Liver (tissue), 2 donors: ENCODE measurements at regions not wholly inside any gene's neighbourhood (a gene's known extent, or its start where the extent isn't known, plus 50 kb on each side); places are given as distances from the start of the nearest gene placed in this dataset.

ENCODE experiments used
- TF ChIP-seq, protein P1 (sequence below): fragments of 150-350 bp; IDR thresholded peaks from 2 replicates; pipeline ENCODE4 v1.5.1; 2017; ENCODE audit warnings: improper control_type of control experiment, low read depth, low read length; ENCODE audit not compliant: missing input control
- TF ChIP-seq, protein P2 (sequence below): IDR thresholded peaks from 2 replicates; pipeline ENCODE4 v1.6.1; 2016; ENCODE audit warnings: antibody characterized with exemption, mild to moderate bottlenecking
- donor health status: healthy.

- TF ChIP-seq, protein P1, sequence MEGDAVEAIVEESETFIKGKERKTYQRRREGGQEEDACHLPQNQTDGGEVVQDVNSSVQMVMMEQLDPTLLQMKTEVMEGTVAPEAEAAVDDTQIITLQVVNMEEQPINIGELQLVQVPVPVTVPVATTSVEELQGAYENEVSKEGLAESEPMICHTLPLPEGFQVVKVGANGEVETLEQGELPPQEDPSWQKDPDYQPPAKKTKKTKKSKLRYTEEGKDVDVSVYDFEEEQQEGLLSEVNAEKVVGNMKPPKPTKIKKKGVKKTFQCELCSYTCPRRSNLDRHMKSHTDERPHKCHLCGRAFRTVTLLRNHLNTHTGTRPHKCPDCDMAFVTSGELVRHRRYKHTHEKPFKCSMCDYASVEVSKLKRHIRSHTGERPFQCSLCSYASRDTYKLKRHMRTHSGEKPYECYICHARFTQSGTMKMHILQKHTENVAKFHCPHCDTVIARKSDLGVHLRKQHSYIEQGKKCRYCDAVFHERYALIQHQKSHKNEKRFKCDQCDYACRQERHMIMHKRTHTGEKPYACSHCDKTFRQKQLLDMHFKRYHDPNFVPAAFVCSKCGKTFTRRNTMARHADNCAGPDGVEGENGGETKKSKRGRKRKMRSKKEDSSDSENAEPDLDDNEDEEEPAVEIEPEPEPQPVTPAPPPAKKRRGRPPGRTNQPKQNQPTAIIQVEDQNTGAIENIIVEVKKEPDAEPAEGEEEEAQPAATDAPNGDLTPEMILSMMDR: no peak
- TF ChIP-seq, protein P2, sequence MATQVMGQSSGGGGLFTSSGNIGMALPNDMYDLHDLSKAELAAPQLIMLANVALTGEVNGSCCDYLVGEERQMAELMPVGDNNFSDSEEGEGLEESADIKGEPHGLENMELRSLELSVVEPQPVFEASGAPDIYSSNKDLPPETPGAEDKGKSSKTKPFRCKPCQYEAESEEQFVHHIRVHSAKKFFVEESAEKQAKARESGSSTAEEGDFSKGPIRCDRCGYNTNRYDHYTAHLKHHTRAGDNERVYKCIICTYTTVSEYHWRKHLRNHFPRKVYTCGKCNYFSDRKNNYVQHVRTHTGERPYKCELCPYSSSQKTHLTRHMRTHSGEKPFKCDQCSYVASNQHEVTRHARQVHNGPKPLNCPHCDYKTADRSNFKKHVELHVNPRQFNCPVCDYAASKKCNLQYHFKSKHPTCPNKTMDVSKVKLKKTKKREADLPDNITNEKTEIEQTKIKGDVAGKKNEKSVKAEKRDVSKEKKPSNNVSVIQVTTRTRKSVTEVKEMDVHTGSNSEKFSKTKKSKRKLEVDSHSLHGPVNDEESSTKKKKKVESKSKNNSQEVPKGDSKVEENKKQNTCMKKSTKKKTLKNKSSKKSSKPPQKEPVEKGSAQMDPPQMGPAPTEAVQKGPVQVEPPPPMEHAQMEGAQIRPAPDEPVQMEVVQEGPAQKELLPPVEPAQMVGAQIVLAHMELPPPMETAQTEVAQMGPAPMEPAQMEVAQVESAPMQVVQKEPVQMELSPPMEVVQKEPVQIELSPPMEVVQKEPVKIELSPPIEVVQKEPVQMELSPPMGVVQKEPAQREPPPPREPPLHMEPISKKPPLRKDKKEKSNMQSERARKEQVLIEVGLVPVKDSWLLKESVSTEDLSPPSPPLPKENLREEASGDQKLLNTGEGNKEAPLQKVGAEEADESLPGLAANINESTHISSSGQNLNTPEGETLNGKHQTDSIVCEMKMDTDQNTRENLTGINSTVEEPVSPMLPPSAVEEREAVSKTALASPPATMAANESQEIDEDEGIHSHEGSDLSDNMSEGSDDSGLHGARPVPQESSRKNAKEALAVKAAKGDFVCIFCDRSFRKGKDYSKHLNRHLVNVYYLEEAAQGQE: no peak
Observed at GRCh38 chr12:89243771-89244170, 108.5 kb downstream of the DUSP6 start.
